OCI-M2 (cell line): ENCODE measurements at regions not wholly inside any gene's neighbourhood (a gene's known extent, or its start where the extent isn't known, plus 50 kb on each side); places are given as distances from the start of the nearest gene placed in this dataset.

Source experiments
- DNase-seq: peaks from one replicate; lab custom pipeline; 2025; ENCODE audit not compliant: unreplicated experiment; lab: John Stamatoyannopoulos, UW

- no peak for DNase-seq
These were observed 1273.9 kb upstream of the MAP3K7 start for GRCh38 chr6:91860541-91861335.

- no peak for DNase-seq
These were observed 1265.4 kb upstream of the MAP3K7 start for GRCh38 chr6:91852252-91852651.

GRCh38 chr6:91834813-91835212, 1247.9 kb upstream of the MAP3K7 start:
- no peak for DNase-seq

GRCh38 chr6:91827151-91827550, 1240.3 kb upstream of the MAP3K7 start:
- DNase-seq: no peak

GRCh38 chr6:91826128-91826527, 1239.3 kb upstream of the MAP3K7 start:
- DNase-seq: no peak

GRCh38 chr6:91824331-91824730, 1237.5 kb upstream of the MAP3K7 start:
- no peak for DNase-seq

- DNase-seq: no peak
These were observed 1235.7 kb upstream of the MAP3K7 start for GRCh38 chr6:91822581-91822980.

- DNase-seq: no peak
These were observed 1229.5 kb upstream of the MAP3K7 start for GRCh38 chr6:91816335-91816734.

- DNase-seq: no peak
These were observed 1226.8 kb upstream of the MAP3K7 start for GRCh38 chr6:91813641-91814040.

- DNase-seq: no peak
These were observed 1225.9 kb upstream of the MAP3K7 start for GRCh38 chr6:91812596-91813274.

GRCh38 chr6:91804981-91805380, 1218.1 kb upstream of the MAP3K7 start:
- DNase-seq: no peak

GRCh38 chr6:91802431-91802830, 1215.6 kb upstream of the MAP3K7 start:
- DNase-seq: no peak

- no peak for DNase-seq
These were observed 1209.7 kb upstream of the MAP3K7 start for GRCh38 chr6:91796603-91797002.

GRCh38 chr6:91788501-91788900, 1201.6 kb upstream of the MAP3K7 start:
- DNase-seq: no peak

- no peak for DNase-seq
These were observed 1199.8 kb upstream of the MAP3K7 start for GRCh38 chr6:91786474-91787184.

- no peak for DNase-seq
These were observed 1195.9 kb upstream of the MAP3K7 start for GRCh38 chr6:91782802-91783201.

GRCh38 chr6:91781946-91782345, 1195.1 kb upstream of the MAP3K7 start:
- no peak for DNase-seq

GRCh38 chr6:91780270-91780669, 1193.4 kb upstream of the MAP3K7 start:
- DNase-seq: no peak

GRCh38 chr6:91761621-91762020, 1174.7 kb upstream of the MAP3K7 start:
- no peak for DNase-seq

GRCh38 chr6:91754691-91755090, 1167.8 kb upstream of the MAP3K7 start:
- DNase-seq: no peak

- no peak for DNase-seq
These were observed 1164.7 kb upstream of the MAP3K7 start for GRCh38 chr6:91751526-91751925.

- no peak for DNase-seq
These were observed 1157.7 kb upstream of the MAP3K7 start for GRCh38 chr6:91744566-91744965.
